Activated CD4-positive, alpha-beta T cell treated with anti-CD3 and anti-CD28 coated beads, Interleukin-2, amount 50 U/mL, for 1 hour (primary cell): ENCODE measurements at regions not wholly inside any gene's neighbourhood (a gene's known extent, or its start where the extent isn't known, plus 50 kb on each side); places are given as distances from the start of the nearest gene placed in this dataset.
"Not testable (repeated sequence)": the region's sequence is repeated elsewhere in the genome, so short reads cannot be mapped to it uniquely, and the experiment has no call there.

Source experiments
- DNase-seq: peaks from one replicate; pipeline ENCODE4 v3.0.0-alpha.2; 2020

DNA sequence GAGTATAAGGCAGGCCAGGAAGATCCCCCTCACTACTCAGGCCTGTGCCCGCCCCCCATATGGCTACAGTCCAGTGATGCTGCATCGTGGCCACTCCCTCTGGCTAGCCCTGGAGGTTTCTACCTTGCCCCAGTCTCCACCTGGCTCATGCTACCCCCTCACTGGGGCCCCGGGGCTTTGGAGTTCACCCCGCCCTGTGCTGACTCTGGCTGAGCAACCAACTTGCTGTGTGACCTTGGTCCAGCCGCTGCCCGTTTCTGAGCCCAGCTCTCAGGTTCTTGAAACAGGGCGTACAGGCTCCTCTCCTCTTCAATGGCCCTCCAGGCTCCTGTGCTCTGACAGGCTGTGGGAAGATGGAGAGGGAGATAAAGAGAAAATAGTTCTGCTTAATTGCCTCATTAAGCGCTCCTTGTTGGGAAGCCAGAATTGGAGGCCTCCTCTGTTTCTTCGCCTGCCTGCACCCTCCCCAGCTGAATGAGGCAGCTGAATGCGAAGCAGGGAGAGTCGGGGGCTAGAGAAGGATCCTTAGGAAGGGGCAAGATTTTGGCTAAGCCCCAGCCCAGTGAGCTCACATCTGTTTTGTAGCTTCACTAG, 138.2 kb upstream of the NCOR2 start:
- no peak for DNase-seq

DNA sequence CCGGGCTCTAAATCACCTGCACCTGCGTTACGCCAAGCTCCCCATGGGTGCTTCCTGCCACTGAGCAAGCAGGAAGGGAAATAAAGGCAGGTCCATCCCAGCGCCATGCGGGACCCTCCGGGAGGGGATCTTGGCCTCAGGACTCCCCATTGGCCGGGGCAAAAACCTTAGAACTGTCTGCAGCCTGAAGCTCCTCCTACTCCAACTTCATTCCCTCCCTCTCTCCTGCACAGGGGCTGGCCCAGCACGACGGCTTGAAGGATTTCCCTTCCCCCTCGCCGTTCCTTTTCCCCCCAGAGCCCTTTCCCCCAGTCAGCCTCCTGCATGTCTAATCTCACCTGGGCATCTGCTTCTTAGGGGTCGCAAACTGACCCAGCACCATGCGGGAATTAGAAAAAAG, 137.2 kb upstream of the NCOR2 start:
- DNase-seq, result no peak

DNA sequence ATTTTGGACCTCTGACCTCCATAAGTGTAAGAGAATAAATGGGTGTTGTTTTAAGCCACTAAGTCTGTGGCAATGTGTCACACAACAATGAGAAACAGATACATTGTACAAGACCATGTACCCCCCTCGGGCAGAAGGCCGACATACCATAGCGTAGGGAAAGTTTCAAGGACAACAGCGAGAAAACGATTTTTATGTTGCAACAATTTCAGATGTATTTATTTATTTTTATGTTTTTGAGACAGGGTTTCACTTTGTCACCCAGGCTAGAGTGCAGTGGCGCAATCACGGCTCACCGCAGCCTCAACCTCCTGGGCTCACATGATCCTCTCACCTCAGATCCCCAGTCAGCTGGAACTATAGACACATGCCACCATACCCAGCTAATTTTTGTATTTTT, 136.4 kb upstream of the NCOR2 start:
- no peak for DNase-seq

DNA sequence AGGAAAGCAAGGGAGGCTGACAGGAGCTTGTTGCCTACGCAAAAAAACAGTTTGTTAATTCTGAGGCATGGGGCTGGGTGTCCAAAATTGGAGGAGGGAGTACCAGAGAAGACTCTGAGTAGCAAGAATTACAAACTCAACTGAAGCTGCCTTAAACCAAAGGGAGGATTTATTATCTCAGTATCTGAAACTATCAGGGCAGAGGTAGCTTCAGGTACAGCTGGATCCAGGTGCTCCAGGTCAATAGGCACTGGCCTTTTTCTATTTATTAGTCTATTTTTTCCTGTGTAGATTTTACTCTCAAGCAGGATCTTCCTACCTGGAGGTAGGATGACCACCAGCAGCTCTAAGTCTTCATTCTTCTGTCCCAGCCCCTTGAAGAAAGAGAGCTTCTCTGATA, 135.3 kb upstream of the NCOR2 start:
- no peak for DNase-seq

DNA sequence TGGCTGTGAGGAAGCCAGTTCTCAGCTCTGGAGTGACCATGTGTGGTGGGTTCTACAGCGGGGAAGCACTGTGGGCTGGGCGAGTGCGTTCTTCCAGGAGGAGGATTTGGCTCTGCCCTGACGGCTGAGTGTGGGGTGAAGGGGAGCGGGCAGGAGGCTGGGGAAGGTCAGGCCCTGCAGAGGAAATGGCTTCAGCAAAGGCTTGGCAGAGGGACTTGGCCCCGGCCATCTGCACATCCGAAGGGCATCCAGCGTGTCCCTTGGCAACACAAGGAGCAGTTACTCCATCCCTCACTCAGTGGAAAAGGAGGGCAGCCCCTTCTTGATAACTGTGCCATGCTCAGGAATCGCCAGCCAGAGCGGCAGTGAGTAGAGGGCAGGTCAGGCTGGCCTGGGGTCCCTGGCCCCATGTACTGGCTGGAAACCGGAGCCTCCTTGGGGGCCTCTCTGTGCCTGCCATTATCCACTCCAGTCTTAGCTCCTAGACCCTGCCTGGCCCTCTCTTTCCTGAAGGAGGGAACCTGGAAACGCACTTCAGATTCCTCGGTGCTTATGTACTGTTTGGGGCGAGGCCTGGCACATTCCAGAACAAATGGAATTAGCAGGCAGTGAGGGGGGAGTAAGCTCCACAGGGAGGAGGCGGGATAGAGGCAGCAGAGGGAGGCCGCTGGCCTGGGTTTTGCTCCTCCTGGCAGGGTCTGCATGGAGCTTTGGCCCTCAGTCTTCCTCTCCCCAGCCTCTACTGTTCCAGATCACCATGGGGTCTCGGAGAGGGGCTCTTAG, 133.6 kb upstream of the NCOR2 start:
- no peak for DNase-seq

DNA sequence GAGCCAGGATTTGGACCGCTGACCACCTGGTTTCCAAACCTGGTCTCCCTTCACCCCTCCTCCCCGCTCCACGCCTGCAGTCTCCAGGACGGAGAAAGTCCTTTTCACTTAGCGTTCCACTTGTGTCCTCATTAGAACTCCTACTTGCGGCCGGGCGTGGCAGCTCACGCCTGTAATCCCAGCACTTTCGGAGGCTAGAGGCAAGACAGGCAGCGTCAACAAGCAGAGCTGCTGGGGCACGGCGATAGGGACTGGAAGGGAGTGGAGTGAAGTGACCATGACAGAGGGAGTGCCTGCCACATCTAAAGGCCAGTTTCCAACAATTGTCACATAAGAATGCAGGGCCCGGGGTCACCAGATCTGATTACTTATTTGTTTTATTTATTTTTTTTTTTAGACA, 132.5 kb upstream of the NCOR2 start:
- no peak for DNase-seq

DNA sequence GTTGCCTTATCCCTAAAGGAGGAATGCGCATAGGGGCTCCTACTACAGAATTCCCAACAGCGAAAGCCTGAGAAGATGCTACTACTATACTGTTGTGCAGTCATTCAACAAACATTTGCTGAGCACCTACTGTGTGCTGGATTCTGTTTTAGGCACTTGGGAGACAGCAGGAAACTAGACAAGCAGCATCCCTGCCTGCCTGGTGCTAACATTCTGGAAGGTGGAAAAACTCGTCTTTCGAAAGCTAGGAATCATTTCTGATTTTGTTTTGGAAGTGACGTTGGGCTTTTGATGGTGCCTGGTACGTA, 131.5 kb upstream of the NCOR2 start:
- DNase-seq, result no peak

DNA sequence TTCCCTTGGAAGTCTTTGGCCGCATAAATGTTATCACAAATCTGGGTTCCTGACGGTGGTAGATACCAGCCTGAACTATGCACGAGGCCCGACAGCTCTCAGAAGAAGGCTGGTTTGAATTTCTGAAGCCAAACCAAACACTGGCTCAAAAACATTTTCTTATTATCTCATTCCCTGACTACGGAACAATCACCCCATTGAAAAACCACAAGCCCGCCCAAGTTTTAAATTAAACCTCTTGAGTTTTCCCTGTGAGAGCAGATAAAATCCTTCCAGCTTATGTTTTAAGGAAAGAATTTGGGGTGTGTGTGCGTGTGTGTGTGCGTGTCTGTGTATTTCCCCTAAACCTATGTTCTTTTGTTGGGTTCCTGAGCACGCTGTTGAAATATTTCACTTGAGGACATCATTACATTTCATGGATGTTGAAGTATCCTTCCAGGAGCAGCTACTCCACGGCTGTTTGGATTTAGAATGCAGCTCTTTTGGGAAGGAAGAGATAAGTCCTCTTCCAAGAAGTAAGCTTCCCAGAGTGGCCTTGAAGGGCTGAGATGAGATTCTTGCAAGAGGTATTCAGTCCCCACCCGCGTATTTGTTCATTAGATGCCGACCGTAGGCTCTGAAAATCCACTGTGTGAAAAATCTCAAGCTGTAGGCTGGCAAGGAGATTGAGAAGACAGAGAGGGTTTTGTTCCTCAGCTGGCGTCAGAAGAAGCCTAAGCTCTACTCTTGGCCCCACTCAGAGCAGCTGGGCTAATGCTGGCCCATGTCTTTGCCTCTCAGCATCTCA, 131.0 kb upstream of the NCOR2 start:
- DNase-seq, result no peak

DNA sequence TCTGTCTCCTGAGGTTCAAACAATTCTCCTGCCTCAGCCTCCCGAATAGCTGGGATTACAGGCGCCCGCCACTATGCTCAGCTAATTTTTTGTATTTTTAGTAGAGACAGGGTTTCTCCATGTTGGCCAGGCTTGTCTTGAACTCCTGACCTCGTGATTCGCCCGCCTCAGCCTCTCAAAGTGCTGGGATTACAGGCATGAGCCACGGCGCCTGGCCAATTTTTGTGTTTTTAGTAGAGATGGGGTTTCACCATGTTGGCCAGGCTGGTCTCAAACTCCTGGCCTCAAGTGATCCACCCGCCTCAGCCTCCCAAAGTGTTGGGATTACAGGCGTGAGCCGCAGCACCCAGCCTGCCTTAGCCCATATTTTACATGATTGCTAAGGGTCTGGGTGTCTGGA, 130.3 kb upstream of the NCOR2 start:
- not testable (repeated sequence) for DNase-seq

DNA sequence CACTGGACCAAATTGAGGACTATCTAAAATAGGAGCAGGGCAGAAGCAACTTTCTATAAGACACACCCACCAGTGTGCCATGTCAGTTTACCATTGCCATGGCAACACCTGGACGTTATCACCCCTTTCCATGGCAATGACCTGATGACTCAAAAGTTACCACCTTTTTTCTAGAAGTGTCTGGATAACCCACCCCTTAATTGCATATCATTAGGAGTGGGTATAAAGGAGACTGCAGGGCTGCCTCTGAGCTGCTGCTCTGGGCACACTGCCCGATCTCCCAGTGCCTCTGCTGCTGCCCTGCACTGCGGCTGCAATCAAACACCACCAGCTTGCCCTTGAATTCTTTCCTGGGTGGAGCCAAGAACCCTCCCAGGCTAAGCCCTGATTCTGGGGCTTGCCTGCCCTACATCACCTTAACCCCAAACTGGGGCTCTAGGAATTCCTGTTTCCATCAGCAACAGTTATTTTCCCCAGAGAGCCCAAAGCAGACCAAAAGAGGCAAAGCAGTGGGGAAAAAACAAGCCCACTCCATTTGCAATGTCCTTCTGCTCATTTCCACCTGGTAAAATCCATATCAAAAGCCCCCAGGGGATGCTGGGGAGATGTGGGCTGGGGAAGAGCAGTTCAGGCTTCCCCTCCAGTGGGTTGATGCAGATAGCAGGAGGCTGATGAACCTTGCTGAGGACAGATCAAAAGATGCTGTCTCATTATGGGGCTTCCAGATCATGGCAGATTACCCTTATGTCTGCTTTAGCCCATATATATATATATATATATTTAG, 129.5 kb upstream of the NCOR2 start:
- no peak for DNase-seq

DNA sequence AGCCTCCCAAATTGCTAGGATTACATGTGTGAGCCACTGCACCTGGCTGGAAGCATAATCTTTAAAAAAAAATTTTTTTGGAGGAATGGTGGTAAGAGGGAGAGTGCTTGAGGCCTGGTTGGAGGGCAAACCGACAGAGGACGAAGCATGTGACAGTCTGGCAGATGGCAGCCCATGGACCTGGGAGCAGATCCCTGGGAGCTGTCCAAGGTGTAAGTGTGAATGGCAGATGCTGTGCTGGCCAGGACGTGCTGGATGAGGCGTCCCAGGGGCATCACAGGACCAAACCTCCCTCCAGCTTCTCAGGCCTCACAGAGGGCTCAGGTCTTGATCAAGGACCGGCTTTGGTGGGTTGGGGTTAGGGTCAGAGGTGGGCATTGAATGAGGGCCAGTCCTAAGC, 128.4 kb upstream of the NCOR2 start:
- no peak for DNase-seq

DNA sequence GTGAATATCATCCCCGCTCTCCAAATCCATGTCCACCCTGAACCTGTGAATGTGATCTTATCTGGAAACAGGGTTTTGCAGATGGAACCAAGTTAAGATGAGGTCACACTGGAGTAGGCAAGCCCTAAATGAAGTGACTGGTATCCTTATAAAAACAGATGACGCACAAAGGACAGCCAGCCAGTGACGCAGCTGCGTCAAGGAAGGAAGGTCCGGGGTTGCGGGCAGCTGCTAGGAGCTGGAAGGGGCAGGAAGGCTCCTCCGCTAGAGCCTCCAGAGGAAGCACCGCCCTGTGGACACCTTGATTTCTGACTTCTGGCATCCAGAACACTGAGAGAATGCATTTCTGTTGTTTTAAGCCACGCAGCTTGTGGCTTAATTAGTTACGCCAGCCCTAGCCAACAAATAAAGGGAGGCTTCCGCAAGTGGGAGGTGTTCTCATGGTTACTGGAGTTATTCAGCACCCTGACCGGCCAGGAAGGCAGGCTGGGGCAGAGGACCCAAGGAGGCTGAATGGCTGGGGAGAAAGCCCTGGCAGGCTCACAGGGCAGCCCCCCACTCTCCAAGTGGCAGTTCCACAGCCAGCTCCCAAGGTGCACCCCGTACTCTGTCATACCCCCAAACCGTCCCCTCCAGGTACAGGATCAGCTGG, 127.6 kb upstream of the NCOR2 start:
- no peak for DNase-seq

DNA sequence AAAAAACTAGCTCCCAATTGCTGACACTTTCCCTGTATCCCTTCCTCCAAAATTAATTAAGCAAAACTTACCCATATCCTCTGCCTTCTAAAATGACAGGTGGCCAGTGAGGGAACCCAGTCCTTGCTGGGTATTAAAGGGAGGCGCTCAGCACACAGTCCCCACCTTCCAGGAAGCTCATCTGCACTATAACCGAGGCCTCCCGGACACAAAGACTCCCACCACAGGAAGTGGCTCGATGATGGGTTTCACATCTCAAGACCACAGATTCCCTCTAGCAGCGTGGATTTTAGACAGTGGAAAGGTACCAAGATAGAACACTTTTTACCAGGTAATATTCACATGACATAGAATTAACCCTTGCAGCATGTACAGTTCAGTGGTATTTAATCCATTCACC, 126.8 kb upstream of the NCOR2 start:
- no peak for DNase-seq

DNA sequence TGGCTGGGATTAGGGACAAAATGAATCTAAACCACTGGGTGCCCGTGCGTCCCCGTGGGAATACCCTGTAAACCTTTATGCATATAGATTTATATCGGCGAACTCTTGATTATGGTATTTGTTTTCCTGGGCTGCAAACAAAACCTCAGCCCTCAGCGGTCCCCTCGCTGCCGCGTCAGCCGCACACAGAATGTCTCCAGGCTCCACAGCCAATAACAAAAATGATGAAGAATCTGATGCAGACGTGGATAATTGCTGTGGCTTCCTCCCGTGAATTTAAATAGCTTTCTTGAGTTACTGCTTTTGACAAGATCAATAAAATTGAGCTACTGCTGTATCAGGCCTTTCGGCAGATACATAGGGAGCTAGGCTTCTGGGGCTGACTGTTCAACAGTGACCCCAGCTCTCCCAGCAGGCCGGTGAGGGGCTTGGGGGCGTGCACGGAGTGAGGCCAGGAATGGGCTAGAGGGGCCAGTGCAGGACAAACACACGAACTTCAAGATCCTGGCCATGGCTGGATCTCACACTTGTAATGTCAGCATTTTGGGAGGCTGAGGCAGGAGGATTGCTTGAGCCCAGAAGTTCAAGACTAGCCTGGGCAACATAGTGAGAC, 125.8 kb upstream of the NCOR2 start:
- DNase-seq, result no peak

DNA sequence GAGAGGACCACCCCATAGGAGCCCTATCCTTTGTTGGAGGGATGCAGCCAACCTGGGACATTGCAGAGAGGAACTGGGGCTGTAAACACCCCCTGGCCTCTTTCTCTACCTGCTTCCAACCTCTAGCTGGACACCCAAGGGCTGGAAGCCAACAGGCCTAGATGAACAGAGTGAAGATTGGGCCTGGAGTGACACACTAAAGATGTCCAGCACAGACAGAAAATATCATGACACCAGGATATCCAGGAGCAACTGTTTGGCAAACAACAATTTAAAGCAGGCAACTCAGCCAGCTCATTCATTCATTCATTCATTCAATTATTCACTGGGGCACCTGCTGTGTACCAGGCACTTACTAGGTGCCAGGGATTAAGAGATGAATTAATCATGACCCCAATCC, 125.0 kb upstream of the NCOR2 start:
- no peak for DNase-seq

DNA sequence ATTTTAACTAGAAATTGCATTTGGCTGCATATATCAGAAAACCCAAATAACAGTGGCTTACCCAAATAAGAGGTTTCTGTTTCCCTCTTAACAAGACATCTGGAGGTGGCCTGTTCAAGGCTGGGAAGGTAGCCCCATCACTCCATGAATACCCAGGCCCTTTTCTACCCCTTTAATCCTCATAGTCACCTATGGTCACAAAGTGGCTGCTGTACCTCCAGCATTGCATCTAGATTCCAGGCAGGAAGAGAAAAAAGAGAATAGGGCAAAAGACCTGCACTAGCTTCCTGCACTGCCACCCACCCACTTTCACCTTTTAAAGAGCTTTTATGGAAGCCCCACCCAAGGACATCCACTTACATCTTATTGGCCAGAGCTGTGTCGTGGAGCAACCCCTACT, 124.0 kb upstream of the NCOR2 start:
- DNase-seq, result no peak

DNA sequence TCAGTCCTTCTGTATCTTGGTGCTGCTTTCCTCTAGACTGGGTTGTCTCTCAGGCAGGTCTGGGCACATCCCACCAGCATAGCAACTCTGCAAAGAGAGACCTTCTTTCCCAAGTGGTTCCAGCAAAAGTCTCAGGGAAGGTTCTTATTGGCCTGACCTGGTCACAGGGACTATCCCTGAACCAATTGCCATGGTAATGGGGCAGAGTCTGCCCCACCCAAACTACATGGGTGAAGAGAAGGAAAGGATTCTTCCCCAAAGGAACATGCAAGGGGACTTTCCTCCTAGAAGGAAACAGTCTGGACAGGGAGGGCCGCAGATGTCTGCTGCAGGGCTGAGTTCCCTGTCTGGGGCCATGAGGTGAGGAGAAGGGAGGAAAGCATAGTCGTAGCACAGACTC, 122.2 kb upstream of the NCOR2 start:
- no peak for DNase-seq

DNA sequence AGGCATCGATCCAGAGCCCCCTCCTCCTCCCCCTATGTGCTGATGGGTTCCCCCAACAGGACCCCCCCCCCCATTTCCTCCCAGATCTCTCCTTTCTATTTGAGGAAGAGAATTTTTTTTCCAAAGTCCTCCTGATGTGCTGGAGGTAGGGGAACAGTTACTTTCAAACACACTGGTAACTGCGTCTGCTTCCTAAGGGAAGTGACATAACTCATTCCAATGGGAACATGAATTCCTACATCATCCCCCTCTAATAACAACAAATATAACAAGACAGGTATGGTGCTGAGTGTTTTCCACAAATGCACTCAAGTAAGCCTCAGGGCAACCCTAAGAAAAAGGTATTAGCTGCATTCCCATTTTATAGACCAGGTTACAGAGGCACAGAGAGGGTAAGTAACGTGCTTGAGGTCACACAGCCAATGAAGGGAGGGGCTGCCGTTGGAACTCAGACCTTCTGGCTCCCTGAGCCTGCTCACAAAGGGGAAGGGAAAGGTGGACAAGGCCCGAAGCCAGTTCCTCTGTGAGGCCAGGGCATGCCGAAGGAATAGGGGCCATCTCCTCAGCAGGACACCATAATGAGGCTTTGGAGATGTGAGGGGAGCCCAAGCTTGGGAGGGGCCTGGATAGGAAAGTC, 121.1 kb upstream of the NCOR2 start:
- DNase-seq, result no peak

DNA sequence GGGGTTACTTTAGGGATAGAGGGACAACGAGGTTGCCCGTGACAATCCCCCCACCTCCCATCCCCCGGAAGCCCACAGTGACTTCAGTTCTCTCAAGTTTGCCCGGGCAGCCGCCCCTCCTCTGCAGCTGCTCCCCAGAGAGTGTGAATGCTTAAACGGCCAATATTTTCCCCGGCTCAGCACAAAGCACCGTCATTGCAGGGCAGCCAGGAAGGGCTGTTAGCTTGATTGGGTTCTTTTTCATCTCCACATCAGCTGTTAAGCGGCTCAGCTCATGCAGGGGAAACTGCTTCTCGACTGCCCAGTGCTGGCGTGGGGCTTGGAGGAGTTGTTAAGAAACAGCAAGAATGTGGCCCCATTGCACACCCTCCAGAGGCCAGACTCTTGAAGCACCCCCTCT, 120.5 kb upstream of the NCOR2 start:
- no peak for DNase-seq

DNA sequence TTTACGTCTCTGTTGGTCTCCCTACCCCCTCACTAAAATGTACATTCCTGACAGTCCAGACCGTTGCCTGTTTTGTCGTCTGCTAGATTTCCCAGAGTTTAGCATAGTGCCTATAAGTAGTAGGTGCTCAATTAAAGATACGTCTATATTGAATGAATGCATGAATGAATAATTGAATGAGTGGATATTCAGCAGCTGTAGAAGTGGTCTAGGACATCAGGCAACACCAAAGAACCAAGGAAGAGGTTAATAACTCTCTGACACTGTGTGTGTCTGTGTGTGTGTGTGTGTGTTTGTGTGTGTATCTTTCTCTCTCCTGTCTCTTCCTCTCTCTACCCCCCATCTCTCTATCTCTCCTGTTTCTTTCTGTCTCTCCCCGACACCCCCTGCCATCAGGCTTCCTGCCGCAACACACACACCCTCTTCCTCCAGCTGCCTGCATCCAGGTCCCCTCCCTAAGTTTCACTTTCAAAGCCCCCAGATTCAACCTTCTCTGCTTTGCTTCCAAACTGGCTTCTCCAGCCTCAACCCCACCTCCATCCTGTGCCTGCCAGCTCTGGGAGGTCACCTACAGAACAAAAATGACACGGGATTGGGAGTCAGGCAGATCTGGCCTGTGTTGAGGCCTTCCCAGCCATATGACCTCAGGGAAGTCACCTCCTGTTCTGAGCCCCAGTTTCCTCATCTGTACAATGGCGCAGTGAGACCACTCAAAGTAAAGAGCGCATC, 119.9 kb upstream of the NCOR2 start:
- DNase-seq, result no peak
